Breast epithelium (tissue), 4 donors: ENCODE measurements at regions not wholly inside any gene's neighbourhood (a gene's known extent, or its start where the extent isn't known, plus 50 kb on each side); places are given as distances from the start of the nearest gene placed in this dataset.
"Not testable (repeated sequence)": the region's sequence is repeated elsewhere in the genome, so short reads cannot be mapped to it uniquely, and the experiment has no call there.

Source experiments
- DNase-seq, 2 donors: peaks; one replicate each; pipeline ENCODE4 v3.0.0-alpha.2; 2019; ENCODE audit warnings: low spot score in 2 of 2
- H3K27ac ChIP-seq, 2 donors: fragments of 200-600 bp; sonication (generic) in 1 of 2; one replicate each; pipeline ENCODE4 v1.5.1; 2016 to 2019; ENCODE audit warnings: mild to moderate bottlenecking in 1 of 2
- H3K27me3 ChIP-seq, 2 donors: fragments of 200-600 bp; sonication (generic) in 1 of 2; one replicate each; pipeline versions ENCODE4 v1.5.1 to v1.6.0; 2017 to 2019; ENCODE audit warnings: control low read depth in 1 of 2, mild to moderate bottlenecking in 1 of 2
- H3K36me3 ChIP-seq: fragments of 200-600 bp; one replicate; pipeline ENCODE4 v1.5.1; 2019
- H3K4me1 ChIP-seq, 2 donors: fragments of 200-600 bp; sonication (generic); one replicate each; pipeline ENCODE4 v1.5.1; 2016 to 2019; ENCODE audit warnings: control low read depth in 1 of 2
- H3K4me3 ChIP-seq, 3 donors: fragments of 200-600 bp; sonication (generic); 1 replicate in 2 of 3; 2 replicates in 1 of 3; pipeline ENCODE4 v1.5.1; 2016 to 2019; ENCODE audit warnings: mild to moderate bottlenecking in 3 of 3, moderate library complexity in 2 of 3
- H3K9me3 ChIP-seq, 2 donors: fragments of 200-600 bp; sonication (generic) in 1 of 2; one replicate each; pipeline ENCODE4 v1.5.1; 2016 to 2019; ENCODE audit warnings: control low read depth in 1 of 2
- POLR2A ChIP-seq: fragments of 450-650 bp; IDR thresholded peaks from one replicate; pipeline ENCODE4 v1.6.1; 2016; ENCODE audit warnings: antibody characterized with exemption, mild to moderate bottlenecking, moderate library complexity
- POLR2AphosphoS5 ChIP-seq, 3 donors: sonication (generic); formaldehyde crosslinking; IDR thresholded peaks; one replicate each; pipeline ENCODE4 v1.6.1; 2017; ENCODE audit warnings: antibody characterized with exemption in 3 of 3
- intact Hi-C: fragments of 100-400 bp; cut with DNase I; formaldehyde crosslinking; loops from one replicate; pipeline ENCODE4 v1.15.1; 2023; ENCODE audit warnings: low total_unique reads
- TF ChIP-seq, protein P1 (sequence below), 3 donors: fragments of 450-650 bp; IDR thresholded peaks; one replicate each; pipeline ENCODE4 v1.5.1; 2016 to 2017; ENCODE audit warnings: antibody characterized with exemption in 3 of 3, mild to moderate bottlenecking in 3 of 3, moderate library complexity in 3 of 3

DNA sequence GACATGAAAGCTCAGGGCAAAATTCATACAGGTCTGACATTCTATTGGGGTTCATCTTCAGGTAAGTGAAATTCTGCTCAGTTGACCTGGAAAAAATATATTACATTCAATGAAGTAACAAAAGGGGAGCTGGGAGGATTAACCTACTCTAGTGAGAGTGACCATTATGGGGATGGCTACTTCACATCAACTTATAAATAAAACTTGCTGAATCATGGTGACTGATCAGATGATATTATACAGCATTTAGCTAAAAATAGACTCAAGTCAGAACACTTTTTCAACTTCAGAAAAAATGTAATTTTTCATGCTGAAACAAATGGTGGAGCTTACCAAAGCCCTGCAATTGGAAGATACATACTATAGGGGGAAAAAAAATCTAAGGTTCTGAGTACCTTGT is 800.2 kb downstream of the FSCB start:
- Histone ChIP-seq H3K36me3 (no peaks in the 10 kb centered on the region), H3K4me3 (no peak overlapping the region), H3K4me1 (no peaks in the 10 kb centered on the region), H3K27ac (no peak overlapping the region), H3K27me3 (no peaks in the 10 kb centered on the region), H3K9me3 (no peaks in the 10 kb centered on the region)
- no peak for DNase-seq
- TF ChIP-seq, protein P1, sequence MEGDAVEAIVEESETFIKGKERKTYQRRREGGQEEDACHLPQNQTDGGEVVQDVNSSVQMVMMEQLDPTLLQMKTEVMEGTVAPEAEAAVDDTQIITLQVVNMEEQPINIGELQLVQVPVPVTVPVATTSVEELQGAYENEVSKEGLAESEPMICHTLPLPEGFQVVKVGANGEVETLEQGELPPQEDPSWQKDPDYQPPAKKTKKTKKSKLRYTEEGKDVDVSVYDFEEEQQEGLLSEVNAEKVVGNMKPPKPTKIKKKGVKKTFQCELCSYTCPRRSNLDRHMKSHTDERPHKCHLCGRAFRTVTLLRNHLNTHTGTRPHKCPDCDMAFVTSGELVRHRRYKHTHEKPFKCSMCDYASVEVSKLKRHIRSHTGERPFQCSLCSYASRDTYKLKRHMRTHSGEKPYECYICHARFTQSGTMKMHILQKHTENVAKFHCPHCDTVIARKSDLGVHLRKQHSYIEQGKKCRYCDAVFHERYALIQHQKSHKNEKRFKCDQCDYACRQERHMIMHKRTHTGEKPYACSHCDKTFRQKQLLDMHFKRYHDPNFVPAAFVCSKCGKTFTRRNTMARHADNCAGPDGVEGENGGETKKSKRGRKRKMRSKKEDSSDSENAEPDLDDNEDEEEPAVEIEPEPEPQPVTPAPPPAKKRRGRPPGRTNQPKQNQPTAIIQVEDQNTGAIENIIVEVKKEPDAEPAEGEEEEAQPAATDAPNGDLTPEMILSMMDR (IDR thresholded peaks at IDR 0.05): no peak
- TF ChIP-seq POLR2A (no peak), POLR2AphosphoS5 (IDR thresholded peaks at IDR 0.05) (no peak)
- intact Hi-C loops: no loop called here

DNA sequence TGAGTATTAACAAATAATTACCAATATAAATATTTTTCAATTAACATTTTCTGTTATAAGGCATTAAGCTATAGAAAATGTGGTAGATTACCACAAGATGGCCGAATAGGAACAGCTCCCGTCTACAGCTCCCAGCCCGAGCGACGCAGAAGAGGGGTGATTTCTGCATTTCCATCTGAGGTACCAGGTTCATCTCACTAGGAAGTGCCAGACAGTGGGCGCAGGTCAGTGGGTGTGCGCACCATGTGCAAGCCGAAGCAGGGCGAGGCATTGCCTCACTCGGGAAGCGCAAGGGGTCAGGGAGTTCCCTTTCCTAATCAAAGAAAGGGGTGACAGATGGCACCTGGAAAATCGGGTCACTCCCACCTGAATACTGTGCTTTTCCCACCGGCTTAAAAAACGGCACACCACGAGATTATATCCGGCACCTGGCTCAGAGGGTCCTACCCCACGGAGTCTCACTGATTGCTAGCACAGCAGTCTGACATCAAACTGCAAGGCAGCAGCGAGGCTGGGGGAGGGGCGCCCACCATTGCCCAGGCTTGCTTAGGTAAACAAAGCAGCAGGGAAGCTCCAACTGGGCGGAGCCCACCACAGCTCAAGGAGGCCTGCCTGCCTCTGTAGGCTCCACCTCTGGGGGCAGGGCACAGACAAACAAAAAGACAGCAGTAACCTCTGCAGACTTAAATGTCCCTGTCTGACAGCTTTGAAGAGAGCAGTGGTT is 808.4 kb downstream of the FSCB start:
- not testable (repeated sequence) for H3K36me3 ChIP-seq, H3K4me1 ChIP-seq

DNA sequence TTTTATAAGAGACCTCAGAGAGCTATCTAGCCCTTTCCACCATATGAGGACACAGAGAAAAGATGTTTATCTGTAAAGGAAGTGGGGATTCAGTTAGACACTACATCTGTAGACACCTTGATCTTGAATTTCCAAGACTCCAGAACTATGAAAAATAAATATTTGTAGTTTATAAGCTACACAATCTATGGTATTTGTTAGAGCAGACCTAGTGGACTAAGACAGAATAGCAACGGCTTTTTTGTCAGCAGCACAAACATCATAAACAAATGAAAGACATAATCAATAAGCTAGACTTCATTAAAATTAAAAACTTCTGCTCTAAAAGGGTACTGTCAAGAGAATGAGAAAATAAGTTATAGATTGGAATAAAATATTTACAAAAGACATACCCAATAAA is 810.1 kb downstream of the FSCB start:
- peaks cover 0 to 4% of the 10 kb centered on the region in 2 donors for H3K9me3 ChIP-seq
- H3K4me1 ChIP-seq: no peaks in the 10 kb centered on the region
- no peak for TF ChIP-seq POLR2A
- TF ChIP-seq, protein P1 (IDR thresholded peaks at IDR 0.05): no peak
- TF ChIP-seq POLR2AphosphoS5 (IDR thresholded peaks at IDR 0.05): no peak
- H3K36me3 ChIP-seq: no peaks in the 10 kb centered on the region
- H3K4me3 ChIP-seq: no peak overlapping the region
- no peak for DNase-seq
- intact Hi-C loops: no loop called here
- H3K27ac ChIP-seq: no peak overlapping the region
- no peaks in the 10 kb centered on the region for H3K27me3 ChIP-seq

More for the DNA sequence above, 808.4 kb downstream of the FSCB start:
- DNase-seq, H3K9me3 ChIP-seq, H3K27me3 ChIP-seq, H3K27ac ChIP-seq, intact Hi-C loops, H3K4me3 ChIP-seq: not testable (repeated sequence)

DNA sequence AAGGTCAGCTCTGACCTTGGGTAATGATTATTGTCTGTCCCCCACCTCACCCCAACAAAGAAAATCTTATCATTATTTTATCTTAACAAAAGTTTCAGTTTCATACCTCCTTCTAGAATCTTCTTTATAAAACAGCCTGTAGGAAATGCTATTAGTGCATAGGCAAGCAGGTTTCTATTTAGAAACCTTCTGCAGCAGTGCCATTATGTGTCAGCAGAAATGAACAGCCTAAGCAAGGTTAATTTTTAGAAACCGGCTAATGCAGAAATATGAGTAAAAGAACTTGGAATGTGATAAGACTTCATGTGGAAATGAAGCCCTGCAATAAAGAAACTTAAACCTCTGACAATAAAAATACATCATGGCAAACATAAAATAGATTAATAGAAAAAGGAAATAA is 814.4 kb downstream of the FSCB start:
- DNase-seq: no peak
- H3K9me3 ChIP-seq: peaks cover 0 to 2% of the 10 kb centered on the region in 2 donors
- no peaks in the 10 kb centered on the region for H3K36me3 ChIP-seq
- no peak overlapping the region for H3K4me3 ChIP-seq
- no peaks in the 10 kb centered on the region for H3K27me3 ChIP-seq
- TF ChIP-seq, protein P1 (IDR thresholded peaks at IDR 0.05): no peak
- TF ChIP-seq POLR2AphosphoS5 (IDR thresholded peaks at IDR 0.05) (no peak), POLR2A (no peak)
- intact Hi-C loops: no loop called here
- H3K4me1 ChIP-seq: no peaks in the 10 kb centered on the region
- no peak overlapping the region for H3K27ac ChIP-seq

DNA sequence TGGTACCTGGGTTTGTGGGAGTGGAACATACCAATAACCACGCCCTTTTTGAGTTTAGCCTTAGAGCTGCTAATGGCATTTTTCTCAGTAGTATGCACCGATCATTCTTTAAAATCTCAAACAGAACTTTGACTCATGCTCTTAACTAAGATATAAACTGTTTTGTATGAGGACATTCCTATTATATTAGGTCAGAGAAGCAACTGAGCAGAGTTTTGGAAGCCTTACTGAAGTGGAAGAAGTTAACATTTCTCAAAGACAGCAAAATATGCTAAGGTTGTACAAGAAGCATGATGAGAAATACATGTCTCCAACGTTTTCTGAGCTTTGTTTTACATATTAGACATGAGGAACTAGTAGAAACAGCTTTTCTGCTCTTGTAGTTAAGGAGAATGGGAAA is 819.2 kb downstream of the FSCB start:
- no peaks in the 10 kb centered on the region for H3K9me3 ChIP-seq
- H3K27ac ChIP-seq: no peak overlapping the region
- no peak overlapping the region for H3K4me3 ChIP-seq
- TF ChIP-seq, protein P1 (IDR thresholded peaks at IDR 0.05): no peak
- TF ChIP-seq POLR2AphosphoS5 (IDR thresholded peaks at IDR 0.05) (no peak), POLR2A (no peak)
- no peak for DNase-seq
- no peaks in the 10 kb centered on the region for H3K36me3 ChIP-seq
- H3K27me3 ChIP-seq: no peaks in the 10 kb centered on the region
- intact Hi-C loops: no loop called here
- no peaks in the 10 kb centered on the region for H3K4me1 ChIP-seq
